HG03354 (cell line): ENCODE measurements at regions not wholly inside any gene's neighbourhood (a gene's known extent, or its start where the extent isn't known, plus 50 kb on each side); places are given as distances from the start of the nearest gene placed in this dataset.

Experiments
- ATAC-seq: cut with Tn5 transposase; IDR thresholded peaks from one replicate; pipeline ENCODE4 v1.9.1; 2021; ENCODE audit warnings: mild to moderate bottlenecking; ENCODE audit not compliant: unreplicated experiment, poor library complexity, severe bottlenecking

- no peak for ATAC-seq
Observed at GRCh38 chr3:124576565-124577493, 153.4 kb upstream of the UMPS start.

GRCh38 chr3:124577494-124578167 lies 152.6 kb upstream of the UMPS start:
- peak; percentile 64 for ATAC-seq

GRCh38 chr3:124579641-124580040 lies 150.6 kb upstream of the UMPS start:
- no peak for ATAC-seq

GRCh38 chr3:124582196-124582595 lies 148.1 kb upstream of the UMPS start:
- ATAC-seq, result no peak

GRCh38 chr3:124582621-124583395 lies 147.4 kb upstream of the UMPS start:
- no peak for ATAC-seq

- ATAC-seq, result no peak
Observed at GRCh38 chr3:124584245-124584551, 146.1 kb upstream of the UMPS start.

- ATAC-seq, result no peak
Observed at GRCh38 chr3:124584552-124585391, 145.5 kb upstream of the UMPS start.

GRCh38 chr3:124586126-124587052 lies 143.9 kb upstream of the UMPS start:
- ATAC-seq, result no peak

GRCh38 chr3:124587053-124587408 lies 143.2 kb upstream of the UMPS start:
- no peak for ATAC-seq

- ATAC-seq, result no peak
Observed at GRCh38 chr3:124588036-124588435, 142.2 kb upstream of the UMPS start.

GRCh38 chr3:124588794-124589193 lies 141.5 kb upstream of the UMPS start:
- no peak for ATAC-seq

GRCh38 chr3:124591699-124592098 lies 138.6 kb upstream of the UMPS start:
- no peak for ATAC-seq

GRCh38 chr3:124592658-124593441 lies 137.4 kb upstream of the UMPS start:
- ATAC-seq, result peak; percentile 72

- no peak for ATAC-seq
Observed at GRCh38 chr3:124593442-124593829, 136.8 kb upstream of the UMPS start.

GRCh38 chr3:124594581-124594980 lies 135.7 kb upstream of the UMPS start:
- no peak for ATAC-seq

GRCh38 chr3:124597273-124597672 lies 133.0 kb upstream of the UMPS start:
- no peak for ATAC-seq

- ATAC-seq, result no peak
Observed at GRCh38 chr3:124597979-124598378, 132.3 kb upstream of the UMPS start.

- no peak for ATAC-seq
Observed at GRCh38 chr3:124599147-124599765, 131.0 kb upstream of the UMPS start.
